Testis (tissue), 2 donors: ENCODE measurements at regions not wholly inside any gene's neighbourhood (a gene's known extent, or its start where the extent isn't known, plus 50 kb on each side); places are given as distances from the start of the nearest gene placed in this dataset.
"Not testable (repeated sequence)": the region's sequence is repeated elsewhere in the genome, so short reads cannot be mapped to it uniquely, and the experiment has no call there.

ENCODE experiments used
- DNase-seq: peaks from one replicate; pipeline ENCODE4 v3.0.0-alpha.2; 2019
- H3K27ac ChIP-seq, 2 donors: fragments of 200-600 bp; sonication (generic); one replicate each; pipeline ENCODE4 v1.5.1; 2019
- H3K27me3 ChIP-seq: fragments of 200-600 bp; sonication (generic); one replicate; pipeline ENCODE4 v1.5.1; 2019
- H3K36me3 ChIP-seq: fragments of 200-600 bp; sonication (generic); one replicate; pipeline ENCODE4 v1.5.1; 2017; ENCODE audit warnings: low read depth; ENCODE audit errors: missing control alignments
- H3K4me1 ChIP-seq: fragments of 200-600 bp; sonication (generic); one replicate; pipeline ENCODE4 v1.5.1; 2019
- H3K4me3 ChIP-seq, 2 donors: fragments of 200-600 bp; sonication (generic); one replicate each; pipeline ENCODE4 v1.5.1; 2017 to 2019
- H3K9me3 ChIP-seq: fragments of 200-600 bp; sonication (generic); one replicate; pipeline ENCODE4 v1.5.1; 2017
- CTCF ChIP-seq, 3 experiments: fragments of 450-650 bp in 2 of 3; fragments of 200-600 bp in 1 of 3; sonication (generic) in 1 of 3; IDR thresholded peaks; one replicate each; pipeline ENCODE4 v1.5.1; 2016 to 2019; ENCODE audit warnings: antibody characterized with exemption in 3 of 3, mild to moderate bottlenecking in 2 of 3, moderate library complexity in 1 of 3
- POLR2A ChIP-seq: fragments of 450-650 bp; IDR thresholded peaks from one replicate; pipeline ENCODE4 v1.6.1; 2017; ENCODE audit warnings: antibody characterized with exemption, mild to moderate bottlenecking, moderate library complexity
- WGBS, 2 donors: methylation state at CpG; one replicate each; pipeline ENCODE4 v1.1.5; 2018; 5-methylcytosine and 5-hydroxymethylcytosine counted together
- intact Hi-C: fragments of 100-400 bp; cut with DNase I; formaldehyde crosslinking; loops from one replicate; pipeline ENCODE4 v1.15.1; 2023; ENCODE audit warnings: low total_unique reads

GRCh38 chr17:437545-437944 lies 84.9 kb upstream of the RPH3AL start:
- no peak for DNase-seq
- no peaks in the 10 kb centered on the region for H3K4me1 ChIP-seq
- H3K4me3 ChIP-seq = no peak overlapping the region
- H3K36me3 ChIP-seq = no peaks in the 10 kb centered on the region
- 96 to 97% methylated on average over 2 of the region's 2 CpGs for WGBS, 2 donors
- H3K27ac ChIP-seq = no peak overlapping the region
- no peaks in the 10 kb centered on the region for H3K27me3 ChIP-seq
- TF ChIP-seq CTCF (IDR thresholded peaks at IDR 0.05) (no peak), POLR2A (no peak)
- no peaks in the 10 kb centered on the region for H3K9me3 ChIP-seq
- intact Hi-C loops = no loop called here

DNA sequence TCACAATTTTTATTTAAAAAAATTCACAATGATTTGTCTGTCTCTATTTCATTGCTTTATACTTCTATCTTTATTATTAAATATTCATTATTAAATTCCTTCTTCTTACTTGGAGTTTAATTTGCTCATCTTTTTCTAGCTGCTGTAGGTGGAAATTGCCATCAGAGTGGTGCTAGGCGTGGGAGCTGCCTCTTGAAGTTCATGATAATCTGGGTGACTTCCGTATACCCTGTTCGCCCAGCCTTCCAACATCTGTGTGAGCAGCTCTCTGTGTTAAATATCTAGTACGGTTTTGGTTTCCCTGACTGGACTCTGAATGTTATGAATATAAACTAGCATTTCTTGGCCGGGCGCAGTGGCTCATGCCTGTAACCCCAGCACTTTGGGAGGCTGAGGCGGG lies 84.0 kb upstream of the RPH3AL start:
- DNase-seq = no peak
- H3K9me3 ChIP-seq = no peaks in the 10 kb centered on the region
- no peaks in the 10 kb centered on the region for H3K27me3 ChIP-seq
- H3K36me3 ChIP-seq = no peaks in the 10 kb centered on the region
- H3K4me1 ChIP-seq = no peaks in the 10 kb centered on the region
- intact Hi-C loops = no loop called here
- 78 to 81% methylated on average over 6 to 7 of the region's 7 CpGs for WGBS, 2 donors
- H3K27ac ChIP-seq = no peak overlapping the region
- TF ChIP-seq CTCF (IDR thresholded peaks at IDR 0.05) = no peak
- TF ChIP-seq POLR2A = no peak
- no peak overlapping the region for H3K4me3 ChIP-seq

DNA sequence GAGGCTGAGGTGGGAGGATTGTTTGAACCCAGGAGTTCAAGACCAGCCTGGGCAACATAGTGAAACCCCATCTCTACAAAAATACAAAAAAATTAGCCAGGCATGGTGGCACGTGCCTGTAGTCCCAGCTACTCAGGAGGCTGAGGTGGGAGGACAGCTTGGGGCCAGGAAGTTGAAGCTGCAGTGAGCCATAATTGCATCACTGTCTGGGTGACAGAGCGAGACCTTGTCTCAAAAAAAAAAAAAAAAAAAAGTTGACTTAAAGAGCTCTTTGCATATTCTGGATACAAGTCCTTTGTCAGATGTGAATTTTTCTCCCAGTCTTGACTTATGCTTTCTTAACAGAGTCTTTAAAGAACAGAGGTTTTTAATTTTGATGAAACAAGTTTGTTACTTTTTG lies 79.9 kb upstream of the RPH3AL start:
- DNase-seq, H3K36me3 ChIP-seq, H3K9me3 ChIP-seq, H3K27ac ChIP-seq, H3K4me1 ChIP-seq, intact Hi-C loops, H3K4me3 ChIP-seq, H3K27me3 ChIP-seq: not testable (repeated sequence)
- 72 to 79% methylated on average over 2 of the region's 2 CpGs for WGBS, 2 donors

- intact Hi-C loops = no loop called here
- H3K4me1 ChIP-seq = no peaks in the 10 kb centered on the region
- no peak overlapping the region for H3K4me3 ChIP-seq
- DNase-seq = no peak
- no peak overlapping the region for H3K27ac ChIP-seq
- H3K27me3 ChIP-seq = no peaks in the 10 kb centered on the region
- TF ChIP-seq CTCF (IDR thresholded peaks at IDR 0.05) (no peak), POLR2A (no peak)
- no peaks in the 10 kb centered on the region for H3K36me3 ChIP-seq
- WGBS, 2 donors = 92 to 96% methylated on average over 4 of the region's 4 CpGs
- no peaks in the 10 kb centered on the region for H3K9me3 ChIP-seq
Measured at GRCh38 chr17:431494-431893, 78.9 kb upstream of the RPH3AL start.

- no peak for DNase-seq
- TF ChIP-seq CTCF (IDR thresholded peaks at IDR 0.05) (no peak), POLR2A (no peak)
- Histone ChIP-seq H3K36me3 (no peaks in the 10 kb centered on the region), H3K9me3 (no peaks in the 10 kb centered on the region), H3K4me3 (no peak overlapping the region), H3K4me1 (no peaks in the 10 kb centered on the region), H3K27ac (no peak overlapping the region), H3K27me3 (no peaks in the 10 kb centered on the region)
- intact Hi-C loops = no loop called here
- 94% methylated on average over 8 of the region's 8 CpGs for WGBS, 2 donors
Measured at GRCh38 chr17:429589-429988, 77.0 kb upstream of the RPH3AL start.
